Neuronal stem cell (in vitro differentiated cells): ENCODE measurements at regions not wholly inside any gene's neighbourhood (a gene's known extent, or its start where the extent isn't known, plus 50 kb on each side); places are given as distances from the start of the nearest gene placed in this dataset.

Experiments
- DNase-seq: peaks from one replicate; pipeline ENCODE4 v3.0.0-alpha.2; 2013; ENCODE audit warnings: low spot score
- H2AFZ ChIP-seq: one replicate; pipeline ENCODE4 v1.6.1; 2013; ENCODE audit warnings: mild to moderate bottlenecking, low read length, inconsistent platforms
- H2AK5ac ChIP-seq: 2 replicates; pipeline ENCODE4 v1.6.1; 2013; ENCODE audit warnings: low read depth, mild to moderate bottlenecking, inconsistent platforms, low read length, moderate library complexity, mixed read lengths
- H2BK120ac ChIP-seq: 2 replicates; pipeline ENCODE4 v1.6.1; 2013; ENCODE audit warnings: low read depth, mild to moderate bottlenecking, inconsistent platforms, low read length, moderate library complexity, mixed read lengths
- H2BK12ac ChIP-seq: one replicate; pipeline ENCODE4 v1.6.1; 2013; ENCODE audit warnings: low read length, inconsistent platforms
- H2BK15ac ChIP-seq: 2 replicates; pipeline ENCODE4 v1.6.1; 2013; ENCODE audit warnings: mild to moderate bottlenecking, low read length, inconsistent platforms, mixed read lengths
- H2BK5ac ChIP-seq: one replicate; pipeline ENCODE4 v1.6.1; 2013; ENCODE audit warnings: inconsistent platforms, mild to moderate bottlenecking, low read length, moderate library complexity
- H3K14ac ChIP-seq: one replicate; pipeline ENCODE4 v1.6.1; 2013; ENCODE audit warnings: low read length, inconsistent platforms
- H3K18ac ChIP-seq: 2 replicates; pipeline ENCODE4 v1.6.1; 2013; ENCODE audit warnings: low read length, inconsistent platforms
- H3K23ac ChIP-seq: 2 replicates; pipeline ENCODE4 v1.6.1; 2013; ENCODE audit warnings: low read depth, mild to moderate bottlenecking, mixed read lengths, low read length, inconsistent platforms; ENCODE audit not compliant: poor library complexity
- H3K27ac ChIP-seq: replicated peaks from 3 replicates; pipeline ENCODE4 v1.5.1; 2013; ENCODE audit warnings: low read length, inconsistent platforms
- H3K27me3 ChIP-seq, 3 experiments: 2 replicates each; pipeline ENCODE4 v1.6.1; 2013; ENCODE audit warnings: low read length in 3 of 3, mild to moderate bottlenecking in 2 of 3, inconsistent platforms in 1 of 3, low read depth in 1 of 3, mixed read lengths in 1 of 3, moderate library complexity in 1 of 3; ENCODE audit not compliant: control insufficient read depth in 3 of 3, insufficient read depth in 3 of 3
- H3K36me3 ChIP-seq, 2 donors: replicated peaks in 1 of 2; 2 replicates each; pipeline ENCODE4 v1.6.1; 2013; ENCODE audit warnings: low read length in 2 of 2; ENCODE audit not compliant: control insufficient read depth in 2 of 2, insufficient read depth in 2 of 2
- H3K4ac ChIP-seq: 2 replicates; pipeline ENCODE4 v1.6.1; 2013; ENCODE audit warnings: inconsistent platforms, mild to moderate bottlenecking, low read length, moderate library complexity
- H3K4me1 ChIP-seq, 2 donors: 1 replicate in 1 of 2; 2 replicates in 1 of 2; pipeline ENCODE4 v1.6.1; 2013; ENCODE audit warnings: low read length in 2 of 2, low read depth in 1 of 2; ENCODE audit not compliant: control insufficient read depth in 2 of 2, insufficient read depth in 1 of 2
- H3K4me2 ChIP-seq: one replicate; pipeline ENCODE4 v1.6.1; 2013; ENCODE audit warnings: mild to moderate bottlenecking, low read length, inconsistent platforms; ENCODE audit not compliant: insufficient read depth, poor library complexity, severe bottlenecking
- H3K4me3 ChIP-seq, 2 donors: 2 replicates each; pipeline ENCODE4 v1.5.1; 2013; ENCODE audit warnings: low read length in 2 of 2, mild to moderate bottlenecking in 2 of 2, inconsistent platforms in 1 of 2, moderate library complexity in 1 of 2
- H3K79me1 ChIP-seq: one replicate; pipeline ENCODE4 v1.6.1; 2013; ENCODE audit warnings: low read depth, mild to moderate bottlenecking, inconsistent platforms, low read length, moderate library complexity
- H3K9ac ChIP-seq: one replicate; pipeline ENCODE4 v1.6.1; 2013; ENCODE audit warnings: mild to moderate bottlenecking, low read depth, low read length, inconsistent platforms; ENCODE audit not compliant: poor library complexity
- H3K9me3 ChIP-seq, 2 donors: replicated peaks in 1 of 2; 2 replicates each; pipeline versions ENCODE3 to v1.6.1; 2013; ENCODE audit warnings: low read length in 2 of 2, mild to moderate bottlenecking in 2 of 2, inconsistent platforms in 1 of 2, low read depth in 1 of 2, mixed read lengths in 1 of 2, moderate library complexity in 1 of 2; ENCODE audit not compliant: control insufficient read depth in 2 of 2, insufficient read depth in 1 of 2
- H4K8ac ChIP-seq: one replicate; pipeline ENCODE4 v1.6.1; 2013; ENCODE audit warnings: low read depth, mild to moderate bottlenecking, inconsistent platforms, low read length, moderate library complexity
- H4K91ac ChIP-seq: one replicate; pipeline ENCODE4 v1.6.1; 2013; ENCODE audit warnings: low read length, low read depth, mild to moderate bottlenecking, inconsistent platforms; ENCODE audit not compliant: poor library complexity
- WGBS, 2 donors: extraction: QIAGEN DNeasy Blood & Tissue Kit; methylation state at CpG; one replicate each; pipeline ENCODE4 v1.1.7; 2013; ENCODE audit warnings: missing lambda C conversion rate in 2 of 2, mixed read lengths in 1 of 2; ENCODE audit not compliant: insufficient read length in 2 of 2, insufficient replicate concordance in 1 of 2; ENCODE audit errors: extremely low coverage in 2 of 2; 5-methylcytosine and 5-hydroxymethylcytosine counted together

DNA sequence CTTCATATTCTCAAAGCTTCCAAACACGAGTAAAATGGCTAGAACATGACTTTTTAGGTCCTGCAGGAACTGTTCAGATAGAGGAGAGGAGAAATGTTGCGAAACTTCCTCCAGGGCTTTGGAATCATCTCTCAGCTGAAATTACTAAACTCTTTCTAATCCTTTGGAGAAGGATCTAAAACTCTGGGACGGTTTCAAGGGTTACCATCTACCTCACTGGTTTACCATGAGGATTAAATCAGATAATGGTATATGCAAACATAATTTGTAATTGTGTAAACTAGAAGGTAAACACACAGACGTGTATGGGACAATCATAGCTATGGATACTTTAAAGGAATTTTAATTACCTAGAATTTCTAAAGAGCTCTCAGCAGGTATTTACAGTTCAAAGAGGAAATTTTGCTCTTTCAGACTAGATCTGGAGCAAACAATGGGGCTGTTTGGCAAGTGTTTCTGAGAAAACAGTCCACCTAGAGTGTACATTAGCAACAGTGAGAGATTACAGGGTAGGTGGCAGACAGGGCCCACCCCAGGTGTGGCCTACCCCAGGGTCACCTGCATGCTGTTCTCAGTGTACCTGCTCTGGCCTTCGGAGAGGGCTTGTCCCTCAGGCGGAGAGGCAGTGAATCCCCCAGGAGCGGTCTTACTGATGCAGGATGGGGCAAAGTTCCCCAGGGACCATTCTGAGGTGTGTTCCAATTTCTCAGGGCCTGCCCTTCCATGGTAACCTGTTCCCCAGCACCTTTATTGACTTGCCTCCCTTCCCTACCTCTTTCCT, 124.7 kb upstream of the MAX start:
- no peak overlapping the region for H4K91ac ChIP-seq
- H3K18ac ChIP-seq = peak overlapping the region; percentile 78
- H3K27ac ChIP-seq = no peak overlapping the region
- H4K8ac ChIP-seq = no peak overlapping the region
- no peak overlapping the region for H3K9ac ChIP-seq
- peaks cover 0 to 52% (median 0%) of the 10 kb centered on the region in 3 experiments for H3K27me3 ChIP-seq
- no peak for DNase-seq
- H3K4me2 ChIP-seq = no peak overlapping the region
- peak overlapping the region; percentile 12 for H2AK5ac ChIP-seq
- H2BK120ac ChIP-seq = no peak overlapping the region
- no peak overlapping the region for H3K4me3 ChIP-seq
- no peaks in the 10 kb centered on the region for H3K36me3 ChIP-seq
- H3K79me1 ChIP-seq = no peaks in the 10 kb centered on the region
- H3K9me3 ChIP-seq = no peaks in the 10 kb centered on the region
- no CpG with 5 or more reads among the region's 7 CpGs for WGBS, 2 donors
- no peak overlapping the region for H2BK15ac ChIP-seq
- H3K4ac ChIP-seq = no peak overlapping the region
- no peak overlapping the region for H3K14ac ChIP-seq
- H2BK12ac ChIP-seq = peak overlapping the region; percentile 47
- peaks cover 9 to 31% of the 10 kb centered on the region in 2 donors for H3K4me1 ChIP-seq
- H3K23ac ChIP-seq = no peak overlapping the region
- H2BK5ac ChIP-seq = no peak overlapping the region
- no peak overlapping the region for H2AFZ ChIP-seq

DNA sequence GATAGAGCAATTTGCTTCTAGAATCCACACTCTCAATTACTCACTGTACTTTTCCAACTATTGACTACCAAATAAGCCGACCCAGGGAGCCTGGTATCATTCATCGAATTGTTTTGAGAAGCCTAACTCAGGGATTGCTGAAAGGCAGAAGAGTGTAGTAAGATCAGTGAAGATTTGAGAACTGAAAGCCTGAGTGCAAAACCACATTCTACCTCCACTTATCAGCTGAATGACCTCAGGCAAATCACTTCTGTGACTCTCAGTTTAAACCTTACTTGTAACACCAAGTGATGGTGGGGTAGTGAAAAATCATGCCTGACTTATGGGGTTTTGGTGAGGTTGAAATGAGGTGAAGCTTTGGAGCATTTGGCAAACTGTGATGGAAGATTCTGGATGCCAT, 126.1 kb upstream of the MAX start:
- H3K4me2 ChIP-seq = no peak overlapping the region
- H3K9me3 ChIP-seq = no peaks in the 10 kb centered on the region
- no peak overlapping the region for H4K91ac ChIP-seq
- H2AK5ac ChIP-seq = no peak overlapping the region
- H3K18ac ChIP-seq = no peak overlapping the region
- H3K27me3 ChIP-seq = peaks cover 0 to 48% (median 0%) of the 10 kb centered on the region in 3 experiments
- no peak overlapping the region for H3K14ac ChIP-seq
- H2BK5ac ChIP-seq = no peak overlapping the region
- H3K79me1 ChIP-seq = no peaks in the 10 kb centered on the region
- H4K8ac ChIP-seq = no peak overlapping the region
- H2BK120ac ChIP-seq = no peak overlapping the region
- H2BK12ac ChIP-seq = no peak overlapping the region
- no peak overlapping the region for H3K27ac ChIP-seq
- no peak overlapping the region for H2AFZ ChIP-seq
- no CpG with 5 or more reads among the region's 2 CpGs for WGBS, 2 donors
- no peak overlapping the region for H3K4ac ChIP-seq
- no peak overlapping the region for H2BK15ac ChIP-seq
- peaks cover 9 to 31% of the 10 kb centered on the region in 2 donors for H3K4me1 ChIP-seq
- H3K4me3 ChIP-seq = no peak overlapping the region
- no peaks in the 10 kb centered on the region for H3K36me3 ChIP-seq
- H3K23ac ChIP-seq = no peak overlapping the region
- DNase-seq = no peak
- H3K9ac ChIP-seq = no peak overlapping the region

DNA sequence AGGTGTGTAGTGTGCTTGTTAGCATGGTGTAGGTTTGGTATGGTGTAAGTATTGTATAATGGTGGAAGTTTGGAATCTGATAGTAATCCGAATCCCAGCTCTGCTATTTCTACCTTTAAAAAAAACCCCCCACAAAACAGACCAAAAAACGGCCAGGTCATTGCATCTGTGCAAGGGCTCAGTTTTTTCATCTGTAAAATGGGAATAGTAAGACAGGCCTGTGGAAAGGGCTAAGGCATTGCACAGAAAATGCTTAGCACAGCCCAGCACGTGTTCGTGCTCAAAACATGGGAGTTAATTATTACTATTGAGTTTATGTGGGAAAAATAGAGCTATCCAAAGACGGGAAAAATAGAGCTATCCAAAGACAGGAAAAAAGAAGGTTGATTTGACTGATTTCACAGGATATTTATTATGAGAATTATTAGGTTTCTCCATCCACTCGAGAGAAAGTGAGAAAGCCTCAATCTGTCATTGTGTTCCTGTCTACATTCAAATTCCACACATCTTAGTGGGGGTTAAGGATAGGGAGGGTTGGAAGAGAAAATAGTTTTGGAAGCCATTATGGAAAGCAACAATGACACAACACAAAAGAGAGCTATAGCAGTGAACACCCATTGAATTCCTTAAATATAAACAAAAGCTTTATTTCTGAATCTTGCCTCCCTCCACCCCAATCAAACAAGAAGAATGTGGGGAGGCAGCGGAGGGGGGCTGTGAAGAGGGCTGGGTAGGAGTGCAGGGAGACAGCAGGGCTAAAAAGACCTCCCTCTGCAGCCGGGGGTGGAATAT, 126.8 kb upstream of the MAX start:
- no peak overlapping the region for H3K23ac ChIP-seq
- H3K27ac ChIP-seq = peak overlapping the region; percentile 97
- WGBS, 2 donors = no CpG with 5 or more reads among the region's 8 CpGs
- no peak overlapping the region for H3K14ac ChIP-seq
- no peak overlapping the region for H4K8ac ChIP-seq
- H3K4me2 ChIP-seq = peak overlapping the region; percentile 40
- no peak overlapping the region for H2BK5ac ChIP-seq
- peak; percentile 79 for DNase-seq
- H3K4ac ChIP-seq = no peak overlapping the region
- no peaks in the 10 kb centered on the region for H3K9me3 ChIP-seq
- H3K79me1 ChIP-seq = no peaks in the 10 kb centered on the region
- no peak overlapping the region for H2BK15ac ChIP-seq
- no peak overlapping the region for H3K9ac ChIP-seq
- H4K91ac ChIP-seq = no peak overlapping the region
- H2AK5ac ChIP-seq = no peak overlapping the region
- peak overlapping the region in 1 of 2 donors; percentile 35 for H3K4me3 ChIP-seq
- peaks cover 0 to 50% (median 0%) of the 10 kb centered on the region in 3 experiments for H3K27me3 ChIP-seq
- no peak overlapping the region for H2BK120ac ChIP-seq
- no peak overlapping the region for H2BK12ac ChIP-seq
- H3K4me1 ChIP-seq = peaks cover 9 to 31% of the 10 kb centered on the region in 2 donors
- H2AFZ ChIP-seq = peak overlapping the region; percentile 82
- peak overlapping the region; percentile 90 for H3K18ac ChIP-seq
- H3K36me3 ChIP-seq = no peaks in the 10 kb centered on the region
